Urinary bladder (tissue), 3 donors: ENCODE measurements at regions not wholly inside any gene's neighbourhood (a gene's known extent, or its start where the extent isn't known, plus 50 kb on each side); places are given as distances from the start of the nearest gene placed in this dataset.
"Not testable (repeated sequence)": the region's sequence is repeated elsewhere in the genome, so short reads cannot be mapped to it uniquely, and the experiment has no call there.

ENCODE experiments used
- DNase-seq: peaks from one replicate; pipeline ENCODE4 v3.0.0-alpha.2; 2015; ENCODE audit errors: extremely low spot score
- H3K27ac ChIP-seq: one replicate; pipeline ENCODE4 v1.5.1; 2013; ENCODE audit warnings: low read depth, mild to moderate bottlenecking, moderate library complexity
- H3K36me3 ChIP-seq: one replicate; pipeline ENCODE4 v1.6.1; 2013; ENCODE audit warnings: mild to moderate bottlenecking, moderate library complexity; ENCODE audit not compliant: insufficient read depth
- H3K4me1 ChIP-seq: one replicate; pipeline ENCODE4 v1.6.1; 2013; ENCODE audit warnings: mild to moderate bottlenecking, moderate library complexity; ENCODE audit not compliant: insufficient read depth
- H3K4me3 ChIP-seq: one replicate; pipeline ENCODE4 v1.5.1; 2013; ENCODE audit warnings: low read depth, low read length
- WGBS: extraction: QIAGEN DNeasy Blood & Tissue Kit; methylation state at CpG from one replicate; pipeline ENCODE4 v1.1.7; 2013; 5-methylcytosine and 5-hydroxymethylcytosine counted together
- donor health status: healthy with polysubstance abuse.
- donor health status: healthy.

DNA sequence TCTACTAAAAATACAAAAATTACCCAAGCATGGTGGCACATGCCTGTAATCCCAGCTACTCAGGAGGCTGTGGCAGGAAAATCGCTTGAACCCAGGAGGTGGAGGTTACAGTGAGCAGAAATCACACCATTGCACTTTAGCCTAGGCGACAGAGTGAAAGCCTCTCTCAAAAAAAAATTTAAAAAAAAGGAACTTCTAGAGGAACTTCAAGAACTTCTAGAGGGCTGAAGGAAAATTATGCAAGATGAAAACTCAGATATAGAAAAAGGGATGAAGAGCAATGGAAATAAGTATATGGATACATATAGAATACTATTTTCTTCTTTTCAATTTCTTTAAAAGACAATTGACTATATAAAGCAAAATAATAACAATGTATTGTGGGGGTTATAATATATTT, 51.2 kb upstream of the PRR5 start:
- 90% methylated on average over 2 of the region's 2 CpGs for WGBS
- DNase-seq = no peak
- Histone ChIP-seq H3K4me1 (no peaks in the 10 kb centered on the region), H3K27ac (no peak overlapping the region), H3K36me3 (no peaks in the 10 kb centered on the region), H3K4me3 (no peak overlapping the region)

GRCh38 chr22:44648821-44649565, 53.0 kb upstream of the PRR5 start:
- Histone ChIP-seq H3K4me1 (no peaks in the 10 kb centered on the region), H3K4me3 (no peak overlapping the region), H3K27ac (peak overlapping the region; percentile 90), H3K36me3 (no peaks in the 10 kb centered on the region)
- 23% methylated on average over 20 of the region's 20 CpGs for WGBS
- no peak for DNase-seq

- H3K4me3 ChIP-seq = no peak overlapping the region
- 65% methylated on average over 12 of the region's 12 CpGs for WGBS
- H3K36me3 ChIP-seq = no peaks in the 10 kb centered on the region
- H3K4me1 ChIP-seq = no peaks in the 10 kb centered on the region
- peak overlapping the region; percentile 90 for H3K27ac ChIP-seq
- DNase-seq = no peak
Measured at GRCh38 chr22:44648085-44648820, 53.8 kb upstream of the PRR5 start.

- no peak for DNase-seq
- Histone ChIP-seq H3K27ac (no peak overlapping the region), H3K4me3 (no peak overlapping the region), H3K36me3 (no peaks in the 10 kb centered on the region), H3K4me1 (no peaks in the 10 kb centered on the region)
- WGBS = 93% methylated on average over 7 of the region's 7 CpGs
Measured at GRCh38 chr22:44647141-44647540, 54.9 kb upstream of the PRR5 start.

GRCh38 chr22:44646668-44647067, 55.3 kb upstream of the PRR5 start:
- WGBS = 78% methylated on average over 6 of the region's 6 CpGs
- DNase-seq = no peak
- Histone ChIP-seq H3K27ac (no peak overlapping the region), H3K36me3 (no peaks in the 10 kb centered on the region), H3K4me3 (no peak overlapping the region), H3K4me1 (no peaks in the 10 kb centered on the region)

DNA sequence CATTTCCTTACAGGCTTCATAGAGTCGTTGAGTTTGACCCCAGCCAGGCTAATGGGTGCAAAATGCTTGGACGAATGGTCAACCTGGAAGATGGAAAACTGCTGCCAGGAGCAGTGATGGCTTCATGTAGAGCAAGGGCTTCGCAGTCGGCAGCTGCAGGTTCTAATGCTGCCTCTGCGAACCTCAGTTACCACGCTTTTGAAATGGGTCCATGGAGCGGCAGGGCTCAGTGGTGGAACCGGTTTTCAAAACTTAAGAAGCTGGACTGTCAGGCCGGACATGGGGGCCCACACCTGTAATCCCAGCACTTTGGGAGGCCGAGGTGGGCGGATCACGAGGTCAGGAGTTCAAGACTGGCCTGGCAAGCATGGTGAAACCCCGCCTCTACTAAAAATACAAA, 55.9 kb upstream of the PRR5 start:
- H3K4me1 ChIP-seq = no peaks in the 10 kb centered on the region
- DNase-seq = no peak
- H3K27ac ChIP-seq = no peak overlapping the region
- no peaks in the 10 kb centered on the region for H3K36me3 ChIP-seq
- H3K4me3 ChIP-seq = no peak overlapping the region
- 92% methylated on average over 13 of the region's 13 CpGs for WGBS

- H3K4me3 ChIP-seq = no peak overlapping the region
- DNase-seq = no peak
- no peaks in the 10 kb centered on the region for H3K36me3 ChIP-seq
- WGBS = 82% methylated on average over 11 of the region's 11 CpGs
- H3K27ac ChIP-seq = no peak overlapping the region
- H3K4me1 ChIP-seq = no peaks in the 10 kb centered on the region
Measured at GRCh38 chr22:44645531-44645930, 56.5 kb upstream of the PRR5 start.

DNA sequence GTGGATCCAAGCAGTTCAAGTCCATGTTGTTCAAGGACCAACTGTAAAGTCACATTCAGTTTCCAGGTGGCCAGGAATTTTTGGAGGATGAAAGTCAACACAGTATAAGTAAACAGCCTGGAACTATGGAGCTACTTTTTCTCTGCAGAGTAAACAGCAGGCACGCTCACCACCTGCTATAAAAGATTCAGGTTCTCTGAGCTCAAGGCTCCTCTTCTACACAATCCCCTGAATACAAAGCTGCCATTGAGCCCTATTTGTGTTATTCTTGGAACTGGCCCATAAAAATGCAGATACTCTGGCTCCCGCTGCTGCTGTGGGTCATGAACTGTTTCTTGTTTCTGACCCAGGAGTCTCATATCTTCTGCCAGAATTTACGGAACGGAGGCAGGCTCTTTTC, 56.9 kb upstream of the PRR5 start:
- DNase-seq = no peak
- no peaks in the 10 kb centered on the region for H3K4me1 ChIP-seq
- WGBS = 53% methylated on average over 4 of the region's 4 CpGs
- H3K4me3 ChIP-seq = no peak overlapping the region
- no peaks in the 10 kb centered on the region for H3K36me3 ChIP-seq
- no peak overlapping the region for H3K27ac ChIP-seq

DNA sequence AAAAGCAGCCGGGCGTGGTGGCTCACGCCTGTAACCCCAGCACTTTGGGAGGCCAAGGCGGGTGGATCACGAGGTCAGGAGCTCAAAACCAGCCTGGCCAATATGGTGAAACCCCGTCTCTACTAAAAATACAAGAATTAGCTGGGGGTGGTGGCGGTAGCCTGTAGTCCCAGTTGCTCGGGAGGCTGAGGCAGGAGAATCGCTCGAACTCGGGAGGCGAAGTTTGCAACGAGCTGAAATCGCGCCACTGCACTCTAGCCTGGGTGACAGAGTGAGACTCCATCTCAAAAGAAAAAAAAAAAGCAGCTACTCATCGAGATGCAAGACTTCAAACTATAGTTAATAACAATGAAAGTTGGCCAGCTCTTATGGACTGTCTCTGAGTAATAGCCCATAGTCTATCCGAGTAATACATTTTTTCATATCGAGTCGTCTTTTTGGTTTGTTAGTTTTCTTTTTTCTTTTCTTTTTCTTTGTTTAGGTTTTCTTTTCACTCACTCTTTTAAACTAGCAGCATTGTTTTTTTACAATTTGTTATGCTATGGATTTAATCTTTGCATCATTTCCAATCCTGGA, 58.4 kb upstream of the PRR5 start:
- not testable (repeated sequence) for H3K36me3 ChIP-seq, DNase-seq, H3K4me1 ChIP-seq, H3K27ac ChIP-seq, H3K4me3 ChIP-seq
- WGBS = 89% methylated on average over 19 of the region's 19 CpGs

DNA sequence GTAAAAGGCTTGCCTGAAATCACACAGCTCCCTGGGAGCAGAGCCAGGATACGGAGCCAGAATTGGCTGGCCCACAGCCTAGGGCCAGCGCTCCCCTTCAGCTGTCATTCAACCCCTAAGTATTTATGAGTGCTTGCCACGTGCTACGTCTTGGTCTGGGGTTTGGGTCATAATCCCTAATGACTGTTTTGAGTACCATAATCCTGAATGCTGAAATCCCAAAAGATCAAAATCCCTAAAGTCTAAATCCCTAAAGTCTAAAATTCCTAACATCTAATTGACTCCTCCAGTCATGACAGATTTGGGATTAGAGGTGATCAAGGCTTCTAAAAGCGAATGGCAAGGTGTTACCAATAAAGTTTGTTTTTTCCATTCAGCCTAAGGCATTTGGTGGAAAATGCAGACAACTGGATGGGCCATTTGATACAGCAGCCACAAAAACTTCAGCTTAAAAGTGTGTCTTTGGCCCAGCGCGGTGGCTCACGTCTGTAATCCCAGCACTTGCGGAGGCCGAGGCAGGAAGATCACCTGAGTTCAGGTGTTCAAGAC, 59.8 kb upstream of the PRR5 start:
- no peak overlapping the region for H3K27ac ChIP-seq
- no peaks in the 10 kb centered on the region for H3K4me1 ChIP-seq
- H3K4me3 ChIP-seq = no peak overlapping the region
- DNase-seq = no peak
- WGBS = 74% methylated on average over 10 of the region's 10 CpGs
- H3K36me3 ChIP-seq = no peaks in the 10 kb centered on the region

GRCh38 chr22:44640618-44641155, 61.3 kb upstream of the PRR5 start:
- WGBS = 86% methylated on average over 12 of the region's 12 CpGs
- Histone ChIP-seq H3K4me1 (no peaks in the 10 kb centered on the region), H3K36me3 (no peaks in the 10 kb centered on the region), H3K4me3 (no peak overlapping the region), H3K27ac (no peak overlapping the region)
- DNase-seq = no peak

DNA sequence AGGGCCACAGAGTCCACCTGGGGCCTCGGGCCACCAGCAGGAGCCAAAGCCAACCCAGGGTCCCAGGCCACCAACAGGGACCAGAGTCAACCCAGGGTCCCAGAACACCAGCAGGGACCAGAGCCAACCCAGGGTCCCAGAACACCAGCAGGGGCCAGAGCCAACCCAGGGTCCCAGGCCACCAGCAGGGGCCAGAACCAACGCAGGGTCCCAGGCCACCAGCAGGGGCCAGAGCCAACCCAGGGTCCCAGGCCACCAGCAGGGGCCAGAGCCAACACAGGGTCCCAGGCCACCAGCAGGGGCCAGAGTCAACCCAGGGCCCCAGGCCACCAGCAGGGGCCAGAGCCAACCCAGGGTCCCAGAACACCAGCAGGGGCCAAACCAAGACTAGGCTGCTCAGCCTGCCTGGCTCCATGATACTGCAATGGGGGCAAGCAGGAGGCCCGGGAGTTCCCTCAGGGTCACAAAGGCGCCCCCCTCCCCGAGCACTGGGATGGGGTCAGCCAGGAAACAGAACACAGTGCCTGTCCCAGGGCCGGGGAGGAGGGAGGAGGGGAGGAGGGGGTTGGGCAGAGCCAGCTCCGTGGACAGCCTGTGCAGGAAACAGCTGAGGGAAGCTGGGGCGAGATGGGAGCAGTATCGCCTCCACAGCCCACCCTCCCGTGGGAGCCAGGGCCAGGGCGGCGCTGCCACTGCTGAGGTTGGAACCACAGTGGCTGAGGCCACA, 62.0 kb upstream of the PRR5 start:
- no peak overlapping the region for H3K27ac ChIP-seq

More for the DNA sequence above, 62.0 kb upstream of the PRR5 start:
- Histone ChIP-seq H3K4me3 (no peak overlapping the region), H3K4me1 (no peaks in the 10 kb centered on the region), H3K36me3 (no peaks in the 10 kb centered on the region)
- no peak for DNase-seq
- WGBS = 47% methylated on average over 12 of the region's 12 CpGs
